HG02642 (cell line): ENCODE measurements at regions not wholly inside any gene's neighbourhood (a gene's known extent, or its start where the extent isn't known, plus 50 kb on each side); places are given as distances from the start of the nearest gene placed in this dataset.

Experiments
- ATAC-seq: cut with Tn5 transposase; IDR thresholded peaks from one replicate; pipeline ENCODE4 v1.9.1; 2021; ENCODE audit warnings: mild to moderate bottlenecking; ENCODE audit not compliant: unreplicated experiment, poor library complexity

DNA sequence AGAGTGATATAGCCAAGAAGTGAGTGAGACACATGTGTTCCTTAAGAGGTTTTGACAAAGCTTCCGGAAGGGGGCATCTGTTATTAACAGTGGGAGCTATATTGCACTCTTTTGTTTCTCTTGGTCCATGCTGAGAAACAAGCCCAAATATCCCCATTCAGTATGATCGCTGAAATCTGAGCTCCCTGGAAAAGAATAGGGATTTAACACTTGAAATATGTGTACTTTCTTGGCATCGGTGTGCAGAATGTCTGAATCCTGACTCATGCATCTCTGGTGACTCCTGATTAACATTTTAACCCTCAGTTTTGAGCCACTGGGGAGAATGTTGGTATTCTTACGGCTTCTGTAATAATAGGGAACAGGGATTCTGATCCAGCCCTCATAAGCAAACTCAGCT, 448.1 kb downstream of the TSN start:
- ATAC-seq, result no peak

DNA sequence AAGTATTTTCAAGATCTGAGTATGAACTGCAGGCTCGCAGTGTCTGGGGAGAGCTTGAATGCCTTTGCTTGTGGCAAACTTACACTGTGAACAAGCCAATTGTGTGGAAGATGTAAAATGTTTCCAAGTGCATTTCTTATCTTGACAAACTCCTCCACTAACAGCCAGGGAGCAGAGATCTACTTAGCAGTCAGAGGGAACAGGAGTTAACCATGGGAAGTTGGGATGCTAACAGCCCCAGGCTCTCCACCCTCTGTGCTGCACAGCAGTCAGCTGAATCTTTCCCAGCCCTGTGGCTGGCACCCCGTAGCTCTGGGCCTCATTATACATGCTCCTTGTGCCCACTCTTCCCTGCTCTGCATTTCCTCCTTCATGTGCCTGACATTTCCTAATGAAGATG, 450.2 kb downstream of the TSN start:
- ATAC-seq, result no peak

DNA sequence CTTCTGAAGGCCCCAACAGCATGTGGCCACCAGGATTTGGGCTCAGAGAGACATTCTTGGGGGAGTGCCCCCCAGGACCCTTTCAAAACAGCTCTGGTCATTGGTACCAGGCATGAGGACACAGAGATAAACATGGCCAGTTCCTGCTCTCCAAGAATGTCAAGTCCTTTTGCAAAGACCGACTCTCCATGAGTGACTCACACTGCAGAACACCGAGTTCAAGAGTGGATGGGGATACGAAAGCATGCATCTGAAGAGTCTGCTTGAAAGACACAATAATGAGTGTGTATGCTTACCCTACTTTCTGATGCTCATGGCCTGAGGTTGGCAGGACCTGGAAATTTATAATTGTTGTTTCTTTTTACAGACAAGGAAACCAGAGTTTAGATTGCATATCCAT, 450.6 kb downstream of the TSN start:
- ATAC-seq, result no peak

DNA sequence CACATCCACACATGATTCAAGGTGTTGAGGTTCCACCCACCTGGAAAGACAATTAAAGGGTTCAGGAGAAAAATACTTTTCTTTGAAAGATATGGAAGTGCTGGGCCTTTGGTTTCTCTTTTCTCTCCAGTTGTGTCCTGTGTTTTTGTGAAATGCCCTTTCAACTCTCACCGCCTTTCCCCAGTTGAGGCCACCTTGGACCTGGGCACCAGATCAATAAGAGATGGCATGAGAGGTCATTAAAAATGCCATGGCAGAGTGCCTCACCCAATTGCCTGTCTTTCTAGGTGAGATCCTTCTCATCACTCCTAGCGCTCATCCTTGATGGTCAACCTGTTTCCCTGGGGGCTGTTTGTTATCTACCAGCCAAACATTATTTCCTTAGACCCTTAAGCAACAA, 453.9 kb downstream of the TSN start:
- ATAC-seq, result no peak

DNA sequence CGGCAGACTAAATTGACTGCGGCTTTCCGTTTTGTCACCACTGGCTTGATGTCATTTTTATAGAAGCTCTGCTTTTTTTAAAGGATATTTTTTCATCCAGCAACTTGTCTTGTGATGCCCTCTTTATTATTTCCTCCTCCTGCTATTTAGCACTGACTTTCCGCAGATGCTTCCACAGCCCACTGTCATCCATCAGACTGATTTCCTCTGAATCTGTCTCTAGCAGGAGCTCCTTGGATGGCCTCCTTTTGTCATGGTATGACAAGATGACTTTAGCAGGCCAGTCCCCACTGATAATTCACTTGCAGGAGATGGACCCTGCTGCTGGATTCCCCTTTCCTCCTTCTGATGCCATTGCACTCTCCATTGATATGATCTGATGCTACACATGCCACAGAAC, 454.6 kb downstream of the TSN start:
- no peak for ATAC-seq

DNA sequence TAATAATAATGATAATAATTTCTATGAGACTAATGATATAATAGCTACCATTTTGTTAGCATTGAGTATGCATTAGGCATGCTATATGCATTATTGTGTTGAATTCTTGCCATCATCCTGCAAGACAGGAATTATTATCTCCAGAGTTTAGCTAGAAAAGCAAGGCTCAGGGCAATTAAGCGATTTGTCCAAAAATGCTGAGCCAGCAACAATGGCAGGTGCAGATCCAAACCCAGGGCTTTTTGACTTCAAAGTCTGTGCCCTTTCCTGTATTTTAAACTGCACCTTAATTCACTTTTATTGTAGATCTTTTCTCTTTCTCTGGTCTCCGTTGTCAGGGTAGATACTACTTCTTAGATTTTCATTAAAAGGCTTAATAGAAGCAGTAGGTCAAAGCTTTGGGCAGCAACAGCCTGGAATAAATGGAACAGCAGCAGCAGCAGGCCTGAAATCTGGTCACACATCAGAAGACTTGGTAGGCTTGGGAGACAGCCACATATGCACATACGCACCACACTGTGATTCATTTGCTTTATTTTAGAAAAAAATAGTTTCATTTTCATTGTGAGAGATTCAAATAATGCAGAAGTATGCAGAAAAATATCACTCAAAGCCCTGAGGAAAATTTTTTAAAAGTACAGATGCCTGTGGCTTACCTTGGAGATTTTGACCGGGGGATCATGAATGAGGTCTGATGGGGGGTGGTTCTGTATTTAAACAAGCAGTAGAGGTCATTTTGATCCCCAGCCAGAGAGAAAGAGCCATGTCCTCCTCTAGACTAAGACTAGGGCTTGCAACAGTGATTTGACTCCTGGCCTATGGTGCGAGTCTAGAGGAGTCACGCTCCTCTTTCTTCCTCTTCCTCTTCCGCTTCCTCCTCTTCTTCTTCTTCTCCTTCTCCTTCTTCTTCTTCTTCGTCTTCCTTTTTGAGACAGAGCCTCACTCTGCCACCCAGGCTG, 455.7 kb downstream of the TSN start:
- no peak for ATAC-seq

DNA sequence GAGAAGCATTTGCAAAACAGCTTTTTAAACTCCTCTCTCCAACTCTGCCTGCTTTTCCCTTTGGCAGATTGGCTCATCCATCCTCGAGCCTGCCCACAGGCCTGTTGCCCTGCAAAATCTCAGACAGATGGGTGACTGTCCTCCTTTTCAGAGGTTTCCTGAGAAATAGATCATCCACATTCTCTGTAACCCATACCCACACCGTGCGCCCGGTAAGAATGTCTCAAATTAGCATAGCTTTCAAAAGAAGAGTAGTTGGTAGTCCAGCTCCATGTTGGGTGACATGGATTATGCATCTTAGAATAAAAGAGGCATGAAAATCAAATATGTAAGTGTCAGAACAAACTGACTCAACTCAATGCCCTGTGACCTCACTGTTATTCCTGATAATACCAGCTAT, 457.9 kb downstream of the TSN start:
- no peak for ATAC-seq

DNA sequence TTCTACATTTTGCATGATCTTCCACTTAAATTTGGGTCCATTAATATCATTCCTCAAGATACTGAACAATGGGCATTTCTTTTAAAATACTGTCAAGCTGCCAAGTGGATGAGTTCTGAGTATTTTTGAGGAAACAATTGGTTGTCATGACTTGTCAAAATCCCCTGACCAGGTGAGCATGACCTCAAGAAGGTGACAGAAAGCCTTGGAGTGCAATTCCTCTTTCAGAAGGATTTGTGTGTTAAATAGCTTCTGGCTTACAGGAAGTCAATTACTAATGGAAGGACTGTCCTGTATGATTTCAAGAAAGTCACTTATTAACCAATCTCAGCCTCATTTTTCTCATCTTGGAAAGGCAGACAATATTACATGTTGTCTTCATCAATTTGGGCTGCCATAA, 460.6 kb downstream of the TSN start:
- ATAC-seq, result no peak

DNA sequence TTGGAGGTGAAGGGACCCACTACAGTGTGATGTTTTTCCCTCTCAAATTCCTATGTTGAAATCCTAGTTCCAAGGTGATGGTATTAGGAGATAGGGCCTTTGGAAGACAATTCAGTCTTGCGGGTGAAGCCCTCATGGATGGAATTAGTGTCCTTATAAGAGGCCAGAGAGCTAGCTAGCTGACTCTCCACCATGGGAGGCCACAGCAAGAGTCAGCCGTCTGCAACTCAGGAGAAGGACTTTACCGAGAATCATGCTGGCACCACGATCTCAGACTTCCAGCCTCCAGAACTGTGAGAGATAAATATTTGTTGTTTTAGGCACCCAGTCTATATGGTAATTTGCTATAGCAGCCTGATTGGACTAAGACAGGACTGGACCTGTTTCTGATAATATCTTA, 461.4 kb downstream of the TSN start:
- ATAC-seq, result no peak

DNA sequence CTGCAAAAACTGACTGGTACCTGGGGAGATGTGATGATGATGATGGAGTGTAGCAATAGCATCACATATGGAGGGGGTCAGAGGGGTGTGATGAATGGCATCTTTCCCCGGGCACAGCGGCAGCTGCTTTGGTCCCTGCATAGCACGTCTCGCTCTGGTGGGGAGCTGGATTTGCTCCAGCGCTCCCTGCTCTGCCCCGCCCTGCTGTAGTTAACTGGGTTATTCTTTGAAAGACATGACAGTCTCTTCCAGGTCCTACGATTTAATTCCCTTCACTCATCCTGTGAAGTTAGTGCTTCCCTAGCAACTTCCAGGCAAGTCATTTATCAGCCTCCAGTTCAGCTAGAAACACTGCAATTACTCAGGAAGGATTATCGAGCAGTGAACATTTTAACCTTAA, 463.1 kb downstream of the TSN start:
- no peak for ATAC-seq

DNA sequence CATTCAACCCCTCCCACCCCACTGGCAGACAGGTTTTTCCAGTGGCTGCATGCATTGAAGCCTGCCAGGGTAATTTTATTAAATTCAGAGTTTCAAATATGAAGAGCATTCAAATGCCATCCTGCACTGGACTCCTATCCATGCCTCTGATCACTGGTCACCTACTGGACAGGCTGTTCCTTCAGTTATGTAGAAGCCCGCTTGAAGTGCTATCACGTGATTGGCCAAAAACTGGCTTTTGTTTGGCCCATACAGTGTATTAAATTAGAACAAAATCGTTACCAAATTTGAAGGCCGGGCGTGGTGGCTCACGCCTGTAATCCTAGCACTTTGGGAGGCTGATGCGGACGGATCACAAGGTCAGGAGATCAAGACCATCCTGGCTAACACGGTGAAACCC, 464.1 kb downstream of the TSN start:
- no peak for ATAC-seq

DNA sequence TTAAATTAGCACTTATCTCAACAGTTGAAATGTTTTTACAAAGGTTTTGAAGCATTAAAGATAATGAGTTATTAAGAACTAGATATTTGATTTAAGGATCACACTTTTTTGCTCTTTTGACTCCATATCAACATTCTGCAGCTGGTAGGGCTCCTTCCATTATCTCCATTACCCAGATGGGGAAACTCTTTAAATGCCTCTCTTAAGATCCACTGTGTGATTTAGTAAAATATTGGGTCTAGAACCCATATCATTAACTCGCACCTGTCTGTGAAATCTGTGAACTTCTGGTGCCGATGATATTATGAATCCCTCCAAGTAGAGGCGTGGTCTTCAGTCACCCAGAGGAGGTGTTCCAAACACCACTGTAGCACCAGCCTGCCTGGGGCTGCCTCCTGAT, 466.2 kb downstream of the TSN start:
- ATAC-seq, result no peak

DNA sequence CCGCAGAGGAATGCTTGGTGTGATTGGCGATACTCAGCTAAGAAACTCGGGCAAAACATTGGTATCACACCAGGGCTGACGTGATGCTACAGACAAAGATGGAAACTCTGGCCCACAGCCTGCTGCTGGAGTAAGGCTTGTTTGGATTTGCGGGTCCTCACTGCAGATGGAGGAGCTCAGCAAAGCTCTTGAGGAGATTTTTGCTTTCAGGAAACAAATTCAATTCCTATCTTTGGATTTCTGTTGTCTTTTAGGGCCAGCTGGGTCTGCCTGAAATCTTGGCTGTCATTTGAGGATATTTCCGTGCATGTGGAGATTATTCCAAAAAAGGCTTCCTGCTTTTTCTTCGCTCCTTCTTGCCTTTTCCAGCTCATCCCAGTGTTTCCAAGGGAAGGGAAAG, 475.8 kb downstream of the TSN start:
- ATAC-seq, result no peak

DNA sequence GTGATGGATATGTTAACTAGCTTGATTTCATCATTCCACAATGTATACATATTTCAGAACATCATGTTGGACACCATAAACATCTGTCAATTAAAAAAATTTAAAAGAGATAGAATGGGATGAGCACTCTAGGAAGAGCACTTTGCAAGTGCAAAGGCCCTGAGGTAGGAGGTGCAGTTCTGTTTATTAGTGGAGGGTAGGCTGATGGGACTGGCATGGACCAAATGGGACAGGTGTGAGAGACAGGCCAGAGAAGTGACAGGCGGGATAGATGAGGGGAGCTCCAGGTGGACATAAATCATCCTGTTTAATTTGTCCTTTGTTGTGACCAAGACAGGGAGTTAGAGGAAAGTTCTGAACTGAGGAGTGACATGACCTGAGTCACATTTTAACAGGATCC, 477.9 kb downstream of the TSN start:
- ATAC-seq, result no peak

DNA sequence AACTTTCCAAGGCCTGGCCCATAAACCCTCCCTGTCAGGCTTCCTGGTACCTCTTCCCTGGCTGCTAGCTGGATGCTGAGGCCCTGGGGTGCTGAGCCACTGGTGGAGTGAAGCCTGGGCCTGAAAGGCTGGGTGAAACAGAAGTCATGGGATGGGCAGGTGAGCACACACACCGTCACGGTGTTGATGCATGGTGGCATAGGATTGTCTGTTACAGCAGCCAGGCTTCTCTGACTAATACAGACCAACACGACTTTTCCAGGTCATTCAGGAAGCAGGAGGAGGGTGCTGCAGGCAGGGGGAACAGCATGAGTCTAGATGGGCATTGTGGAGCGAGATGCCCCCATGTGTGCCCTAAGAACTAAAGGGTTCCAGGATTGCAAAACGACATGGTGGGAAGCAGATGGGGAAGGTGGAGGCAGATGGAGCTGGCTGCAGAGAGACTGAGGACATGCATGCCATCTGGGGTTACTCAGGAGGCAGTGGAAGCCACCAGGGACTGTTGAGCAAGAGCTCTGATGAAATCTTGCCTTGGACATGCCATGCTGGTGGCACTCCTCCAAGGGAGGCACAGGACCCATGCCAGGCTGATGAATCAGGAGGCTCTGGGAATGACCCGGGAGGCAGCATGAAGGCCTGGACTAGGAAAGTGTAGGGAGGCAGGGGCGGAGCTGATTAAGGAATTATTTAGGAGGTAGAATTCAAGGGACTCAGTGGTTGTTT, 480.9 kb downstream of the TSN start:
- no peak for ATAC-seq

DNA sequence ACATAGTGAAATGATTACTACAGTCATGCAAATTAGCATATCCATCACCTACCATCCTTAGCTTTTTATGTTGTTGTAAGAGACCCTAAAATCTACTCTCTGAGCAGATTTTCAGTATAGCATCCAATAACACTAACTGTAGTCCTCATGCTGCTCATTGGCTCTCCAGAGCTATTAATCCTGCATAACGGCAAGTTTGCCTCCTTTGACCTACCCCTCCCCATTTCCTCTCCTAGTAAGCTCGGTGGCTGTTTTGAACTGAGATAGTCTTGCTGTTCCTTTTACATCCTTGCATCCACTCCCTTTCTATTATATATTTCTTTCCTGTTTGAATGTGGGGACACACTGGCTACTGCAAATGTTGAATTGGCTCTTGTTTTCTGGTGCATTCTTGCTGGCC, 481.5 kb downstream of the TSN start:
- no peak for ATAC-seq

DNA sequence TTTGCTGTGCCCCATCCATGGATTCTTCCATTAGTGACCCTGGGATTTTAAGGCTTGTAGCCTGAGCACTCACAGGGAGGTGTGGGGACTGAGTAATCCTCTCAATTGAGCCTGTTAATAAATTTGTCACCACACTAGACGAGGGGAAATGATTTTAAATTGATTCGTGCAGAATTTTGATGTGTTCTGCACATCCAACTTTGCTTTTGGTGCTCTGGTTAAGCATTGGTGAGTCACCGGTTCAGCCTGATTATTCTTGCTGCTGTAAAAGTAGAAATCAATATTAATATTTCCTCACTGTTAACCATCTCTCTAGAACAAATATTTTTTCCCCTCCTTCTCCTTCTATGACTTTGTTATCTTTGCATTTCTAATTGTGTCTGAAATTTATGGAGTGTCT, 482.0 kb downstream of the TSN start:
- no peak for ATAC-seq

DNA sequence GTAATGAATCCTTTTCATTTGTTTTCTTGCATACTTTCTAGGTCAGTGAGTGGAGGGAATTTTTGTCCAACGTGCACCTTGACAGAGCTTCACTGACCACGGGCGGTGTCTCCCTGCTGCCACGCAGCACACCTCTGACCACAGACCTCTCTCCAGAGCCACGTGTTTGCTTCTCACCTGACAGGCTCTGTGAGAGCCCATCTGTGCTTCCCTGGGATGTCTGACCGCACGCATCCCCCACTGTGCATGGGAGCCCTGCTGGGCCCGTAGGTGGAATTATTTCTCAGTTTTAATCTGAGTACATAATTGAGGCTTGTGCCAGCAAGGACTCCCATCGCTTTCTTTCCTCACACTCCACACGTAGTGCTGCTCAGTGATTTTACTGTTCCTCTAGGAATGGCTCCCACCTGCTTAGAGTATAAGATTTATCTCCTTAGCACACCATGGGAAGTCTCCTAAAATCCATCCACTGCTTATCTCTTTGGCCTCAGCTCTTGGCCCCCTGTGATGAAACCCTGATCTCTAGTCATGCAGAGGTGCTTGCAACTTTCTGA, 482.6 kb downstream of the TSN start:
- no peak for ATAC-seq

DNA sequence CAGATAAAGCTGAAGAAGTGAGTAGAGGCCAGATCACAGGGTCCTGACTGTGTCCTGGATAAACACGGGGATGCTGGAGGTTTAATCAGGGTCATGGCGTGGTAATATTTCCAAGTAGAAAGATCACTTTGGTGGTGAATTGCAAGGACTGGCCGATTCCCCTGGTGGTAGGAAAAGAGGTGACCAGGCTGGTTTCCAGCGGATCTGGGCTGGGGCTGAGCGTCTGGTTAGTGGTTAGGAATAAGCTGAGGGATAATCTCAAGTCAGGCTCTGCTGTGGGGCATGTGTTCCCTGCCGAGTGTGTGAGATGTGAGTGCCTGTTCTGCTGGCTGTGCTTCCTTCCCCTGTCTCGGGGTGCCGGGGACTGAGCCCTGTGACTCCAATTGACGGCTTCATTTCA, 484.0 kb downstream of the TSN start:
- ATAC-seq, result no peak

DNA sequence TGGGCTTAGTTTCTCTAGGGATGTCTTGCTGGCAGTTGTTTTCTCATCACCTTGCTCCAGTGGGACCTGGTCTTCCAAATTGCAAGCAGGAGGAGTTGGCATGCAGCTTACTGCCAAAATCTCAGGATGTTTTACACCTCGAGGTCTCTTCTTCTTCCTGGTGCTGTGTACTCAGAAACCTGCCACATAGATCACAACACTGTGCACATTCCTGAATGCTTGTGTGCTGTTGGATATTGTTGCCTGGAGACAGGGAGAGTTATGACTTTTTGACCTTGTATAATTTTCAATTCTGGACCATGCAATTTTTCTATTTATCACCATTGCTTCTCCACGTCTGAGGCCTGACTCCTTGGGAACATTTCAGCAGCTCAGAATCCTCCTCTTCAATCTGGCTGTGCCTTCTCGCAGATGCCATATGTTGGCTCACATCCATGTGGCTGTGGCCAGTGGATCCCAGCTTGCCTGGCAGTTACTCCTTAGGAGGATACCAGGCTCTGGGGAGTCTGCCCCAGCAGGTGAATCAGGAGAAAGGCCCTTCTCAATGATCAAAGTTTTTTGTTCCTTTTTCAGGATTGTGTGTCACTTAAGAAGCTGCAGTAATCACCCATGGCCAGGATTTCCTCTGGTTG, 489.3 kb downstream of the TSN start:
- no peak for ATAC-seq

DNA sequence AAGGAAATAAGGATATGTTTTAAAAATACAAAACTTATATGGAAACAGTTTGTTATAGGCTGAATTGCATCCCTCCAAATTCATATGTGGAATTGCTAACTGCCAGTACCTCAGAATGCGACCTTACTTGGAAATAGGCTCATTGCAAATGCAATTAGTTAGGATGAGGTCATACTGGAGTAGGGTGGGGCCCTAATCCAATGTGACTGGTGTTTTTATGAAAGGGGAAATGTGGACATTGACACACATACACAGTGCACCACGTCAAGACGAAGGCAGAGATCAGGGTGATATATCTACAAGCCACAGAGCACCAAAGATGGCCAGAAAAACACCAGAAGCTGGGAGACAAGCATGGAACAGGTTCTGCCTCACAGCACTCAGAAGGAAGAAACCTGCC, 494.2 kb downstream of the TSN start:
- no peak for ATAC-seq
